Gastroesophageal sphincter (tissue), 4 donors: ENCODE measurements at regions not wholly inside any gene's neighbourhood (a gene's known extent, or its start where the extent isn't known, plus 50 kb on each side); places are given as distances from the start of the nearest gene placed in this dataset.

Source experiments
- ATAC-seq: fragments of 150-250 bp; one replicate; pipeline ENCODE4 v1.9.1; 2016; ENCODE audit warnings: mild to moderate bottlenecking, moderate library complexity
- H3K27ac ChIP-seq, 4 donors: fragments of 200-600 bp; sonication (generic) in 3 of 4; 1 replicate in 3 of 4; 2 replicates in 1 of 4; pipeline ENCODE4 v1.5.1; 2016 to 2019
- H3K27me3 ChIP-seq: fragments of 200-600 bp; sonication (generic); one replicate; pipeline ENCODE4 v1.5.1; 2019
- H3K36me3 ChIP-seq, 2 donors: fragments of 200-600 bp; sonication (generic); one replicate each; pipeline ENCODE4 v1.5.1; 2019; ENCODE audit warnings: control low read depth in 1 of 2
- H3K4me1 ChIP-seq, 3 donors: fragments of 200-600 bp; sonication (generic); 1 replicate in 2 of 3; 2 replicates in 1 of 3; pipeline ENCODE4 v1.5.1; 2016 to 2019; ENCODE audit warnings: control low read depth in 2 of 3
- H3K4me3 ChIP-seq, 2 donors: fragments of 200-600 bp; sonication (generic); one replicate each; pipeline ENCODE4 v1.5.1; 2019; ENCODE audit warnings: mild to moderate bottlenecking in 1 of 2, moderate library complexity in 1 of 2
- H3K9me3 ChIP-seq, 3 donors: fragments of 200-600 bp; sonication (generic); one replicate each; pipeline ENCODE4 v1.5.1; 2017 to 2019; ENCODE audit warnings: control low read depth in 2 of 3
- EP300 ChIP-seq: sonication (generic); formaldehyde crosslinking; IDR thresholded peaks from one replicate; pipeline ENCODE4 v1.6.1; 2017; ENCODE audit warnings: antibody characterized with exemption, mild to moderate bottlenecking
- POLR2A ChIP-seq, 2 donors: fragments of 450-650 bp; IDR thresholded peaks; one replicate each; pipeline ENCODE4 v1.6.1; 2017; ENCODE audit warnings: antibody characterized with exemption in 2 of 2, mild to moderate bottlenecking in 2 of 2, moderate library complexity in 1 of 2
- POLR2AphosphoS5 ChIP-seq: sonication (generic); formaldehyde crosslinking; IDR thresholded peaks from one replicate; pipeline ENCODE4 v1.6.1; 2017; ENCODE audit warnings: antibody characterized with exemption
- WGBS, 2 donors: methylation state at CpG; one replicate each; pipeline ENCODE4 v1.1.5; 2018; ENCODE audit warnings: low coverage in 1 of 2; 5-methylcytosine and 5-hydroxymethylcytosine counted together
- TF ChIP-seq, protein P1 (sequence below), 4 experiments: fragments of 200-600 bp in 2 of 4; fragments of 450-650 bp in 2 of 4; sonication (generic) in 1 of 4; IDR thresholded peaks; one replicate each; pipeline ENCODE4 v1.5.1; 2017 to 2019; ENCODE audit warnings: antibody characterized with exemption in 4 of 4, mild to moderate bottlenecking in 2 of 4, moderate library complexity in 2 of 4

- Histone ChIP-seq H3K27ac (no peak overlapping the region), H3K36me3 (no peaks in the 10 kb centered on the region), H3K9me3 (no peaks in the 10 kb centered on the region), H3K4me3 (no peak overlapping the region), H3K4me1 (no peaks in the 10 kb centered on the region), H3K27me3 (peaks cover 96% of the 10 kb centered on the region)
- no peak for TF ChIP-seq POLR2AphosphoS5
- no peak for TF ChIP-seq POLR2A (IDR thresholded peaks at IDR 0.05)
- whole genome bisulfite sequencing, 2 donors, result no CpG with 5 or more reads among the region's 8 CpGs
- ATAC-seq, result no peak
Measured at GRCh38 chr1:36588972-36589371, 106.3 kb upstream of the CSF3R start.

- no peak overlapping the region for H3K27ac ChIP-seq
- no peak overlapping the region for H3K4me3 ChIP-seq
- H3K27me3 ChIP-seq, result peaks cover 93% of the 10 kb centered on the region
- TF ChIP-seq EP300 (no peak), POLR2AphosphoS5 (no peak), POLR2A (IDR thresholded peaks at IDR 0.05) (no peak)
- TF ChIP-seq, protein P1, sequence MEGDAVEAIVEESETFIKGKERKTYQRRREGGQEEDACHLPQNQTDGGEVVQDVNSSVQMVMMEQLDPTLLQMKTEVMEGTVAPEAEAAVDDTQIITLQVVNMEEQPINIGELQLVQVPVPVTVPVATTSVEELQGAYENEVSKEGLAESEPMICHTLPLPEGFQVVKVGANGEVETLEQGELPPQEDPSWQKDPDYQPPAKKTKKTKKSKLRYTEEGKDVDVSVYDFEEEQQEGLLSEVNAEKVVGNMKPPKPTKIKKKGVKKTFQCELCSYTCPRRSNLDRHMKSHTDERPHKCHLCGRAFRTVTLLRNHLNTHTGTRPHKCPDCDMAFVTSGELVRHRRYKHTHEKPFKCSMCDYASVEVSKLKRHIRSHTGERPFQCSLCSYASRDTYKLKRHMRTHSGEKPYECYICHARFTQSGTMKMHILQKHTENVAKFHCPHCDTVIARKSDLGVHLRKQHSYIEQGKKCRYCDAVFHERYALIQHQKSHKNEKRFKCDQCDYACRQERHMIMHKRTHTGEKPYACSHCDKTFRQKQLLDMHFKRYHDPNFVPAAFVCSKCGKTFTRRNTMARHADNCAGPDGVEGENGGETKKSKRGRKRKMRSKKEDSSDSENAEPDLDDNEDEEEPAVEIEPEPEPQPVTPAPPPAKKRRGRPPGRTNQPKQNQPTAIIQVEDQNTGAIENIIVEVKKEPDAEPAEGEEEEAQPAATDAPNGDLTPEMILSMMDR (IDR thresholded peaks at IDR 0.05), result no peak
- H3K36me3 ChIP-seq, result no peaks in the 10 kb centered on the region
- no peaks in the 10 kb centered on the region for H3K4me1 ChIP-seq
- no peak for ATAC-seq
- H3K9me3 ChIP-seq, result no peaks in the 10 kb centered on the region
- WGBS, 2 donors, result 4 to 10% methylated on average over 16 to 21 of the region's 24 CpGs
Measured at GRCh38 chr1:36585569-36586548, 103.1 kb upstream of the CSF3R start.

DNA sequence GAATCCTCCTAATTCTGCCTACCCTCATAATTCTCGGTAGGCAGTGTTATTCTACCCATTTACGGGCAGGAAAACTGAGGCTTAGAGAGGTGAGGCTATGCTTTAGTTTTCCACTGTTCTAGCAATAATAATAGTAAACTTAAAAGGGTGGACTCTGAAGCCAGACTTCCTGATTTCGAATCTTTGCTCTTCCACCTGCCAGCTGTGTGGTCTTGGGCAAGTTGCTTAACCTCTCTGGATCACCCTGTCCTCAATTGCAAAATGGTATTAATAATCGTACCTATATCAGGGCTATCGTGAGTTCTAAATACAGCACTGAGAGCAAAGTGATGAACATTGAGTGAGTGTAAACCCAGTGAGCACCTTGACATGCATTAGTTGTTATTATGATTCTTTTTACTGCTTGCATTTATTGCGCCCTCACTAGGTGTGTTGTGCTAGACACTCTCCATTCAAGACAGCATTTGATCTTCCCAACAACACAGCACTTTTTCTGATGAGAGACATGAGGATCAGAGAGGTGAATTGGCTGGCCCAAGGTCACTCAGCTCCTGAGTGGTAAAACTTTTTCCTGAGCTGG, 102.3 kb upstream of the CSF3R start:
- Histone ChIP-seq H3K4me3 (no peak overlapping the region), H3K9me3 (no peaks in the 10 kb centered on the region), H3K36me3 (no peaks in the 10 kb centered on the region), H3K27ac (no peak overlapping the region), H3K4me1 (no peaks in the 10 kb centered on the region), H3K27me3 (peaks cover 95% of the 10 kb centered on the region)
- WGBS, 2 donors, result 71 to 74% methylated on average over 3 to 5 of the region's 6 CpGs
- ATAC-seq, result no peak
- TF ChIP-seq POLR2AphosphoS5 (no peak), EP300 (no peak), POLR2A (IDR thresholded peaks at IDR 0.05) (no peak)
- TF ChIP-seq, protein P1 (IDR thresholded peaks at IDR 0.05), result no peak

DNA sequence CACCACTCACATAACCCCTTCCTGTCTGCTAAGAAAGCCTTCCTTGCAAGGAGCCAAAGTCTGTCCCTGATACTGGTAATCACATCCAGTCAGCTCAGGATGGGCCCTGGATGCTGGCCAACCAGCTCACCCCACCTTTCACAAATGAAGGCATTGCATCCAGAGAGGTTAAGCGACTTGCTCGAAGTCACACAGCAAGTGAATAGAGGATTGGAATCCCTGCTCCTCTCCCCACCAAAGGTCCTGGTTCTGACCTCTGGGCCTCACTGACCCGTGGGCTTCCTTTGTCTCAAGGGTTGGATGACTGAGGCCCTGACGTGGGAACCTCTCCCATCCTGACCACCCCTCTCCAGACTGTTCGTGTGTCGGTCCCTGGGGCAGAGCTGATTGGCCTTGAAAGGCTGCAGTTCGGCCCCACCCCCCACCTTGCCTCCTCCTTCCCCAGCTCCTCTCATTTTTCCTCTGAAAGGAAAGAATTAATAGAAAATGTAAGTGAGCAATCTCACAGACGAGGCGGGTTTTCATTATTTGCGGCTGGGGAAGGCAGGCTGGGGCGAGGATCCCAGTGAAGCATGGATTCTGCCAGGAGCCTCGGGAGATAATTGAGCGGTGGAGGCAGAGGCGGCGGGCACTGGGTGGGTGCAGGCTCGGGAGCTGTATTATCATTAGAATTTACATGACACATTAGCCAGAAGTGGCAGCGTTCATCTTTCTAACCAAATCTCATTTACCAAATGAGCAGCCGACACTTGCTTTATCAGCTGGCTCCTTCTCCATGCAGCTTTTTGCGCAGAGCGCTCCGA, 101.5 kb upstream of the CSF3R start:
- Histone ChIP-seq H3K4me3 (no peak overlapping the region), H3K27me3 (peaks cover 92% of the 10 kb centered on the region), H3K27ac (no peak overlapping the region), H3K36me3 (no peaks in the 10 kb centered on the region), H3K4me1 (no peaks in the 10 kb centered on the region), H3K9me3 (no peaks in the 10 kb centered on the region)
- ATAC-seq, result no peak
- 39 to 47% methylated on average over 14 of the region's 21 CpGs for WGBS, 2 donors
- TF ChIP-seq, protein P1 (IDR thresholded peaks at IDR 0.05), result no peak
- TF ChIP-seq POLR2AphosphoS5 (no peak), POLR2A (IDR thresholded peaks at IDR 0.05) (no peak), EP300 (no peak)

DNA sequence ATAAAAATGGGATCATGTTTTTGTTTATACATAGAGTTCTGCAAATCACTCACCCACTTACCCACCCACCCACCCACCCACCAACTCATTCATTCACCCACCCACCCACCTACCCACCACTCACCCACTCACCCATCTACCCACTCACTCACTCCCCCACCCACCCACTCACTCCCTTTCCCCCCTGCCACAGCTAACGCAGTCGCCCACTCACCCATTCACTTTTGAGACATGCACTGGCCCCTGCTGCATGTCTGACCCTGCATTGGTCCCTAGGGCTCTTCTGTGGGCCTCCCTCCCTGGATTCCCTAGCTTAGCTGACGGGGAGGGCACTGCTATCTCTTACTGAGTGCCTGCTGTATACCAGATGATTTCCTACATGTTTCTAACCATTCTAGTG, 100.4 kb upstream of the CSF3R start:
- 83% methylated on average over 1 of the region's 3 CpGs; no CpG with 5 or more reads in 1 of the 2 donors for WGBS, 2 donors
- Histone ChIP-seq H3K36me3 (no peaks in the 10 kb centered on the region), H3K4me3 (no peak overlapping the region), H3K27ac (no peak overlapping the region), H3K4me1 (no peaks in the 10 kb centered on the region), H3K9me3 (no peaks in the 10 kb centered on the region), H3K27me3 (peaks cover 91% of the 10 kb centered on the region)
- no peak for TF ChIP-seq EP300
- TF ChIP-seq POLR2AphosphoS5, result no peak
- TF ChIP-seq POLR2A (IDR thresholded peaks at IDR 0.05), result no peak
- TF ChIP-seq, protein P1 (IDR thresholded peaks at IDR 0.05), result no peak
- no peak for ATAC-seq
